Stomach (tissue), 8 donors: ENCODE measurements at regions not wholly inside any gene's neighbourhood (a gene's known extent, or its start where the extent isn't known, plus 50 kb on each side); places are given as distances from the start of the nearest gene placed in this dataset.

Experiments used
- DNase-seq, 2 donors: peaks; one replicate each; pipeline versions ENCODE4 v3.0.0 to v3.0.0-alpha.2; 2013 to 2019
- H3K27ac ChIP-seq, 5 donors: fragments of 200-600 bp in 4 of 5; sonication (generic) in 4 of 5; one replicate each; pipeline ENCODE4 v1.5.1; 2013 to 2019; ENCODE audit warnings: mild to moderate bottlenecking in 1 of 5, moderate library complexity in 1 of 5
- H3K27me3 ChIP-seq, 3 donors: fragments of 200-600 bp; sonication (generic); one replicate each; pipeline ENCODE4 v1.5.1; 2017 to 2019; ENCODE audit warnings: mixed run types in 1 of 3
- H3K36me3 ChIP-seq, 4 donors: fragments of 200-600 bp; sonication (generic); 1 replicate in 3 of 4; 2 replicates in 1 of 4; pipeline ENCODE4 v1.5.1; 2016 to 2019
- H3K4me1 ChIP-seq, 4 donors: fragments of 200-600 bp; sonication (generic); one replicate each; pipeline ENCODE4 v1.5.1; 2016 to 2019
- H3K4me3 ChIP-seq, 4 donors: fragments of 200-600 bp; sonication (generic) in 3 of 4; one replicate each; pipeline ENCODE4 v1.5.1; 2016 to 2019; ENCODE audit warnings: mild to moderate bottlenecking in 1 of 4
- H3K9me3 ChIP-seq, 4 donors: fragments of 200-600 bp; sonication (generic); one replicate each; pipeline ENCODE4 v1.5.1; 2016 to 2019
- CTCF ChIP-seq, 7 experiments: fragments of 450-650 bp in 4 of 7; fragments of 200-600 bp in 3 of 7; sonication (generic) in 3 of 7; IDR thresholded peaks; one replicate each; pipeline ENCODE4 v1.5.1; 2016 to 2019; ENCODE audit warnings: antibody characterized with exemption in 7 of 7, control low read depth in 2 of 7, mild to moderate bottlenecking in 1 of 7
- EP300 ChIP-seq: sonication (generic); formaldehyde crosslinking; IDR thresholded peaks from one replicate; pipeline ENCODE4 v1.6.1; 2017; ENCODE audit warnings: antibody characterized with exemption
- POLR2A ChIP-seq, 4 donors: fragments of 450-650 bp; IDR thresholded peaks; one replicate each; pipeline ENCODE4 v1.6.1; 2016; ENCODE audit warnings: antibody characterized with exemption in 4 of 4, control low read depth in 2 of 4, mild to moderate bottlenecking in 1 of 4, moderate library complexity in 1 of 4
- POLR2AphosphoS5 ChIP-seq, 3 donors: sonication (generic); formaldehyde crosslinking; IDR thresholded peaks; one replicate each; pipeline ENCODE4 v1.6.1; 2016; ENCODE audit warnings: antibody characterized with exemption in 3 of 3
- WGBS, 5 donors: extraction: QIAGEN DNeasy Blood & Tissue Kit in 3 of 5; methylation state at CpG; one replicate each; pipeline versions ENCODE4 v1.1.5 to v1.1.7; 2013 to 2018; 5-methylcytosine and 5-hydroxymethylcytosine counted together
- intact Hi-C: fragments of 100-400 bp; cut with DNase I; formaldehyde crosslinking; loops from one replicate; pipeline ENCODE4 v1.15.1; 2023; ENCODE audit warnings: low total_unique reads
- donor health status: healthy with polysubstance abuse.
- donor health status: Bipolar disorder and iron deficiency.
- donor health status: healthy.

- no peak overlapping the region for H3K27ac ChIP-seq
- intact Hi-C loops, result no loop called here
Measured at GRCh38 chr4:120175272-120175671, 108.6 kb upstream of the MAD2L1 start.

GRCh38 chr4:120163895-120164294 lies 97.2 kb upstream of the MAD2L1 start:
- DNase-seq, result no peak
- no peak for TF ChIP-seq POLR2A (IDR thresholded peaks at IDR 0.05)
- TF ChIP-seq POLR2AphosphoS5 (IDR thresholded peaks at IDR 0.05), result no peak
- TF ChIP-seq CTCF (IDR thresholded peaks at IDR 0.05), result no peak
- TF ChIP-seq EP300, result no peak
- Histone ChIP-seq H3K4me1 (no peaks in the 10 kb centered on the region), H3K9me3 (no peaks in the 10 kb centered on the region), H3K4me3 (no peak overlapping the region), H3K27ac (no peak overlapping the region), H3K36me3 (no peaks in the 10 kb centered on the region), H3K27me3 (no peaks in the 10 kb centered on the region)
- WGBS, 5 donors, result 52 to 70% (median 65%) methylated on average over 2 of the region's 2 CpGs
- intact Hi-C loops, result no loop called here

More at GRCh38 chr4:120175272-120175671, 108.6 kb upstream of the MAD2L1 start:
- Histone ChIP-seq H3K27me3 (no peaks in the 10 kb centered on the region), H3K9me3 (peaks cover 0 to 5% (median 2%) of the 10 kb centered on the region in 4 donors), H3K4me3 (no peak overlapping the region), H3K36me3 (no peaks in the 10 kb centered on the region), H3K4me1 (no peaks in the 10 kb centered on the region)
- TF ChIP-seq EP300 (no peak), POLR2AphosphoS5 (IDR thresholded peaks at IDR 0.05) (no peak), CTCF (IDR thresholded peaks at IDR 0.05) (no peak), POLR2A (IDR thresholded peaks at IDR 0.05) (no peak)
- WGBS, 5 donors, result 74 to 86% (median 79%) methylated on average over 2 of the region's 2 CpGs
- DNase-seq, result no peak

- H3K36me3 ChIP-seq, result no peaks in the 10 kb centered on the region
- 73 to 91% (median 81%) methylated on average over 3 of the region's 3 CpGs for WGBS, 5 donors
- no peaks in the 10 kb centered on the region for H3K27me3 ChIP-seq
- H3K4me3 ChIP-seq, result no peak overlapping the region
- no peaks in the 10 kb centered on the region for H3K9me3 ChIP-seq
- DNase-seq, result no peak
- intact Hi-C loops, result loop anchor here (5.0 kb wide), 2 partner anchors 938 to 1093 kb away; no protein-coding TSS in a partner anchor
- TF ChIP-seq POLR2A (IDR thresholded peaks at IDR 0.05) (no peak), POLR2AphosphoS5 (IDR thresholded peaks at IDR 0.05) (no peak), CTCF (IDR thresholded peaks at IDR 0.05) (no peak), EP300 (no peak)
- H3K4me1 ChIP-seq, result no peaks in the 10 kb centered on the region
- no peak overlapping the region for H3K27ac ChIP-seq
Measured at GRCh38 chr4:120158841-120159463, 92.3 kb upstream of the MAD2L1 start.

- Histone ChIP-seq H3K4me1 (no peaks in the 10 kb centered on the region), H3K36me3 (no peaks in the 10 kb centered on the region), H3K27me3 (no peaks in the 10 kb centered on the region), H3K4me3 (no peak overlapping the region), H3K9me3 (no peaks in the 10 kb centered on the region), H3K27ac (no peak overlapping the region)
- intact Hi-C loops, result loop anchor here (5.0 kb wide), 2 partner anchors 939 to 1094 kb away; no protein-coding TSS in a partner anchor
- peak in 1 of 2 donors; percentile 3 for DNase-seq
- 57 to 80% (median 62%) methylated on average over 2 of the region's 2 CpGs for WGBS, 5 donors
- TF ChIP-seq POLR2AphosphoS5 (IDR thresholded peaks at IDR 0.05) (no peak), POLR2A (IDR thresholded peaks at IDR 0.05) (no peak), EP300 (no peak), CTCF (IDR thresholded peaks at IDR 0.05) (no peak)
Measured at GRCh38 chr4:120158046-120158445, 91.4 kb upstream of the MAD2L1 start.
